Myocyte (in vitro differentiated cells): ENCODE measurements at regions not wholly inside any gene's neighbourhood (a gene's known extent, or its start where the extent isn't known, plus 50 kb on each side); places are given as distances from the start of the nearest gene placed in this dataset.
"Not testable (repeated sequence)": the region's sequence is repeated elsewhere in the genome, so short reads cannot be mapped to it uniquely, and the experiment has no call there.

Source experiments
- DNase-seq: peaks from one replicate; pipeline ENCODE4 v3.0.0-alpha.2; 2012; ENCODE audit warnings: low read depth

GRCh38 chr11:3514635-3515424 lies 127.0 kb downstream of the ART5 start:
- DNase-seq = not testable (repeated sequence)

GRCh38 chr11:3513311-3513710 lies 128.5 kb downstream of the ART5 start:
- not testable (repeated sequence) for DNase-seq

- DNase-seq = not testable (repeated sequence)
Observed at GRCh38 chr11:3512751-3513150, 129.0 kb downstream of the ART5 start.

DNA sequence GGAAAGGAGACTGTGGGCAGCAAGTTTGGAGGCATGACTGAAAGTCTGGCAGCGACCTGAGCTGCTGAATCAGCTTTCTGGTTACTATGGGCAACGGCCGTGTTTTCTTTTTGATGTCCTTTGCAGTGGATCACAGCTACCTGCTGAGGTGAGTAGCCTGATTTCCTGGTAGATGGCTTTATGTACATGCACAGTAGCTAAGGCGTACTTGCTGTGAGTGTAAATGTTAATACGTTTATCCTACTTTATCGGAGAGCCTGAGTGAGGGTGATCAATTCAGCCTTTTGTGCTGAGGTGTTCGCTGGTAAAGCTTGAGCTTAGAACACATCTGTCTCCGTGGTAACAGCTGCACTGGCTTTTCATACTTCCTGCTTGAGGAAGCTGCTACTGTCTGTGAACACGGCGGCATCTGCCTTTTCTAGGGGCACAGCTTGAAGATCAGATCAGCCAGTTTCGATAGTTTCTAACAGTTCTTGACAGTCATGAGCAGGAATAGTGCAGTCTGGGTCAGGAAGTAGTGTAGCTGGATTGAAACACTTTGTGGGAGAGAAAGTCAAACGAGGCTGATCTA lies 129.6 kb downstream of the ART5 start:
- not testable (repeated sequence) for DNase-seq

DNA sequence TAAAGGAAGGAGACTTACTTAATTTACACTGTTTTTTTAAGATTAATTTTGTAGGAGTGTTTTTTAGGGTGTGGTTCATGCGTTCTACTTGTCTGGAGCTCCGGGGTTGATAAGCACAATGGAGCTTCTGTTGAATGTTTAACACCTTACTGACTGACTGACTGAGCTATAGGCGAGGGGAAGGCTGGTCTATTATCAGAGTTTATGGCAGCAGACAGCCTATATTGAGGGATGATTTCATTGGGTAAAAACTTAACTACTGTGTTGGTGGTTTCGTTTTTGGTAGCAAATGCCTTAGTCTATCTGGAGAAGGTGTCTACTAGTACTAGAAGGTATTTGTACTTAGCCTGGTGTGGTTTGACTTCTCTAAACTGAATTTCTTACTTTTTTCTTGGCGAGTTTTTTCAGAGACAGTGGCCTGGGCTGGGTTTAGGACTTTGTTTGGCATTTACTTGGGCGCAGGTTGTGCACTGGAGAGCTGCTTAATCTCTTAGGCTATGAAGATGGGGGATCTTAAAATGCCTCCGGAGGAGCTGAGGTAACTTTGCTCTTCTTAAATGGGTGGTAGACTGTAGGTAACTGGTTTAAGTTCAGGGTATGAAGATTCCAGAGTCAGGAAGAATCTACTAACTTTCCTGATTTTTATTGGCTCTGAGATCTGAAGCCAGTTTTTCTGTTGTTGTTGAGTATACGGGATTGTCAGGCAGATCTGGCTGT lies 130.2 kb downstream of the ART5 start:
- DNase-seq = peak; percentile 5

DNA sequence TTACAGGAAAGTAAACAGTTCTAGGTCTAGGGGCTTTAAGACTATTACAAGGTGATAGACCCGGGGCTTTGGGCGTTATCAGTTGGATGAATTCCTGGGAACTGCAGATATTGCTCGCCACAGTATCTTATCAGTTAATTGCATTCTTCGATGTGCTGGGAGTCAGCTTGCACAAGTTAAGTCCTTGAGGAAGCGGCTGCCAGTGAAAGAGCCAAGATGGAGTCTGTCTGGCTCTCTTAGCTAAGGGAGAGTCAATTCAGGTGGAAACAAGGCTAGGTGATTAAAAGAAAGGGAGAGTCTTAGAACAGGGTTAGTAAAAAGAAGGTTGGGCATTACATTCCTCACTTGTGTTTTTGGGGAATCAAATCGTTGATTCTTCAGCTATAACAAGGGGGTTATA lies 130.6 kb upstream of the ZNF195 start:
- not testable (repeated sequence) for DNase-seq

- DNase-seq = not testable (repeated sequence)
Observed at GRCh38 chr11:3499198-3499597, 120.3 kb upstream of the ZNF195 start.

DNA sequence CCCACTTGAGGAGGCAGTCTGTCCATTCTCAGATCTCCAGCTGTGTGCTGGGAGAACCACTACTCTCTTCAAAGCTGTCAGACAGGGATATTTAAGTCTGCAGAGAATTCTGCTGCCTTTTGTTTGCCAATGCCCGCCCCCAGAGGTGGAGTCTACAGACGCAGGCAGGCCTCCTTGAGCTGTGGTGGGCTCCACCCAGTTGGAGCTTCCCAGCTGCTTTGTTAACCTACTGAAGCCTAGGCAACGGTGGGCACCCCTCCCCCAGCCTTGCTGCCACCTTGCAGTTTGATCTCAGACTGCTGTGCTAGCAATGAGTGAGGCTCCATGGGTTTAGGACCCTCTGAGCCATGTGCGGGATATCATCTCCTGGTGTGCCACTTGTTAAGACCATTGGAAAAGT lies 119.4 kb upstream of the ZNF195 start:
- not testable (repeated sequence) for DNase-seq

DNA sequence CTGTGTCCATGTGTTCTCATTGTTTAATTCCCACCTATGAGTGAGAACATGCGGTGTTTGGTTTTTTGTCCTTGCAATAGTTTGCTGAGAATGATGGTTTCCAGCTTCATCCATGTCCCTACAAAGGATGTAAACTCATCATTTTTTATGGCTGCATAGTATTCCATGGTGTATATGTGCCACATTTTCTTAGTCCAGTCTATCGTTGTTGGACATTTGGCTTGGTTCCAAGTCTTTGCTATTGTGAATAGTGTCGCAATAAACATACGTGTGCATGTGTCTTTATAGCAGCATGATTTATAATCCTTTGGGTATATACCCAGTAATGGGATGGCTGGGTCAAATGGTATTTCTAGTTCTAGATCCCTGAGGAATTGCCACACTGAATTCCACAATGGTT lies 114.2 kb upstream of the ZNF195 start:
- not testable (repeated sequence) for DNase-seq

DNA sequence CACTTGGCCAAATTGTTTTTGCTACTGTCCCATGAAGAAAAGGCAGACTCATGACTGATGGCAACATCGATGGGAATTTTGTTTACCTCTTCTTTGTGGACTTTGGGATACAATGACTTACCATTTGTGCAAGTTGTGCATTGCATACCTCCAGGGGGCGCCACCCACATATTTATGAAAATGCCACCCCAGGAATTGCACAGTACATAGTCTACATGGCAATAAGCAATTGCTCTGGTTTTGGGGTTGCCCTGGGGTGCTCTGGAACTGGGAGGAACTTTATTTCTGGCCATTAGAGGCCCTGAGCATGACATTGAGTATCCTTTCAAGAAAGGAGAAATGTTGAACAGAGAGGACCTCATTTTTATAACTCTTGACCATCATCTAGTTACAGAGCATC lies 109.1 kb upstream of the ZNF195 start:
- DNase-seq = not testable (repeated sequence)

GRCh38 chr11:3485737-3486136 lies 106.8 kb upstream of the ZNF195 start:
- not testable (repeated sequence) for DNase-seq

DNA sequence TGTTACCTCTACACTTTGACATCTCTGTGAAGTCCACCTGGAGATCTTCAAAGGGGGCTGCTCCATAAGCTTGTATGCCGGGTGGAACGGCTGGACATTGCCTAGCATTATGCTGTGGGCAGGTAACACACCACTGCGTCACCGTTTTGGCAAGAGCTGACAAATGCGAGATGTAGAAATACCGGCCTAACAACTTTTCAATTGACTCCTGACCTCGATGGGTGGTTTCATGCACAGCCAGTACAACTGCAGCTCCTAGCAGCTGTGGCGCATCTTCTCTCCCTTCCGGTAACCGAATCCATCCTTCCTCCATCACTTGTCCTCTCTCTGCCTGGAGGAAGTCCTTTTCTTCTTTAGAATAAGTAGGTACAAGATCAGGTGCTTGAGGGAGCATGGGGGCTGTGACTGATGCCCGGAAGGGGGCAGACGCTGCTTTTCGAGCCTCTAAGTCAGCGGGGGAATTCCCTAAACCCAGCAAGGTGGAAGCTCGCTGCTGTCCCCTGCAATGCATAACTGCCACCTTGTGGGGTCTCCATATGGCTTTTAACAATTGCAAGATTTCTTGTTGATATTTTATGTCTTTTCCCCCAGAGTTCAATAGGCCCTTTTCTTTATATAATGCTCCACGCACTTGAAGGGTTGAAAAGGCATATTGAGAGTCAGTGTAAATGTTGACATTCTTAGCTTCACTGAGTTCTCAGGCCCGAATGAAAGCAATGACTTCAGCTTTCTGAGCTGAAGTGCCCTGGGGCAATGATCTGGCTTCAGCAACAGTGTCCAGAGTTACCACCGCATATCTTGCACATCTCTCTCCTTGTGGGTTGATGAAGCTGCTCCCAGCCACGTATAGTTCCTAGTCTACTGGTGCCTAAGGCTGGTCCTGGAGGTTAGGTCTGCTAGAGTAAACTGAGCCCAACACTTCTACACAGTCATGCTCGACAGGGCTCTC lies 98.3 kb upstream of the ZNF195 start:
- not testable (repeated sequence) for DNase-seq

GRCh38 chr11:3476084-3476936 lies 97.4 kb upstream of the ZNF195 start:
- DNase-seq = not testable (repeated sequence)

DNA sequence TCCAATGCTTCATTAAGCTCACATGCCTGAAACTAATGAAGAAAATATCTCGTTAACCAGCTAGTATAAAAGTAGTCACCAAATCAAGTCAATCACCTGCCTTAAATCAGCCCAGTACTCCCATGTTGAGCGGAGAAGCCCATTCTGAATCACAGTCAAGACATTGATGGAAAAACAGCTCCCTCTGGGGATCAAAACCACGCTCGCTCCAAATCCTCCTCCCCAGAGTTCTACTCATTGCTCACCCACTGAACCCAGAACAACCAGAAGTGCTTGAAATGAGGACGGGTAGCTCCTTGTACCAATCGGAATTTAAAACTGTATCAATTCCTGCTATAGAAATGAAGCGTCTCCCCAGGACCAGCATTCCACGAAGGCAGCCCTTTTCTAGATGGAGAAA lies 90.0 kb upstream of the ZNF195 start:
- not testable (repeated sequence) for DNase-seq

DNA sequence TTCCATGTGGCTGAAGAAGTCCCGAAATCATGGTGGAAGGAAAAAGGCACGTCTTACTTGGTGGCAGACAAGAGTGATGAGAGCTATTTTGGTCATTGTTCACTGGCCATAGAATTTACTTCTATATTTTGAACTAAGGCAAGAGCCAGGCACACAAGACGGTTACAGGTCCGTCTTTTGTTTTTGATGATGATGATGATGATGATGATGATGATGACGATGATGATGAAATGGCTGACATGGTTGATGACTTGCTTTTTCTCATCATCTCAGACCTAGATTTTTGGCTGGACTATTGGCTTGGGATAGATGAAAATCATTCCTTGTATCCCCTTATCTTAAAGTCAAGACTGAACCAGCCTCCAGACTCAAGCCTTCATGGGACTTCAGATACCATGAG lies 88.7 kb upstream of the ZNF195 start:
- DNase-seq = not testable (repeated sequence)

DNA sequence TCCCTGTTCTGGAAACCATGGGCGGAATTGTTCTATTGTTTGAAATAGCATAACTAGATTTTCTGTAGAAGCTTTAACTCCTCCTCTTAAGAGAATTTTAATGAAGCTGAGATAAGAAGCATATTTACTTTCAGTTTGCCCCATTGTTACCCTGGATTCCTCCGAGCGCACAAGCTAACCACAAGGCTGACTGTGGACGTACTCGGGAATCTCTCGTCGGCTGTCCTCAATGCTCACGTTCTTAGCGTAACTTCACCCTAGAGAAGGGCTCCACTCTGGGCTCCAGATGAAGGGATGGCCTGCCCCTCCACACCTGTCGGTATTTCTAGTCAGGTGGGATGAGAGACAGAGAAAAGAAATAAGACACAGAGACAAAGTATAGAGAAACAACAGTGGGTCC lies 76.7 kb upstream of the ZNF195 start:
- DNase-seq = not testable (repeated sequence)

GRCh38 chr11:3454844-3455243 lies 75.9 kb upstream of the ZNF195 start:
- peak; percentile 24 for DNase-seq

- DNase-seq = not testable (repeated sequence)
Observed at GRCh38 chr11:3453596-3454256, 74.8 kb upstream of the ZNF195 start.

GRCh38 chr11:3450822-3451221 lies 71.9 kb upstream of the ZNF195 start:
- not testable (repeated sequence) for DNase-seq
